Psoas muscle (tissue), 7 donors: ENCODE measurements at regions not wholly inside any gene's neighbourhood (a gene's known extent, or its start where the extent isn't known, plus 50 kb on each side); places are given as distances from the start of the nearest gene placed in this dataset.

Experiments
- ATAC-seq, 4 donors: fragments of 200-7000 bp; cut with Tn5 transposase; one replicate each; pipeline ENCODE4 v1.9.1; 2020; ENCODE audit warnings: moderate library complexity in 3 of 4, mild to moderate bottlenecking in 2 of 4
- DNase-seq, 2 donors: peaks; one replicate each; pipeline ENCODE4 v3.0.0-alpha.2; 2020
- H3K27ac ChIP-seq: fragments of 200-600 bp; one replicate; pipeline ENCODE4 v1.8.0; 2022
- H3K27me3 ChIP-seq, 3 donors: fragments of 200-600 bp in 1 of 3; one replicate each; pipeline versions ENCODE4 v1.6.1 to v1.8.0; 2013 to 2022; ENCODE audit warnings: low read length in 2 of 3, mild to moderate bottlenecking in 2 of 3, moderate library complexity in 1 of 3; ENCODE audit not compliant: insufficient read depth in 3 of 3
- H3K36me3 ChIP-seq, 2 donors: fragments of 200-600 bp in 1 of 2; one replicate each; pipeline versions ENCODE4 v1.6.1 to v1.8.0; 2013 to 2022; ENCODE audit warnings: low read depth in 1 of 2, mild to moderate bottlenecking in 1 of 2, moderate library complexity in 1 of 2; ENCODE audit not compliant: insufficient read depth in 1 of 2
- H3K4me1 ChIP-seq: fragments of 200-600 bp; one replicate; pipeline ENCODE4 v1.8.0; 2022
- H3K4me3 ChIP-seq: fragments of 200-600 bp; one replicate; pipeline ENCODE4 v1.8.0; 2022; ENCODE audit warnings: mild to moderate bottlenecking
- H3K9me3 ChIP-seq: fragments of 200-600 bp; one replicate; pipeline ENCODE4 v1.8.0; 2022
- CTCF ChIP-seq: fragments of 200-600 bp; IDR thresholded peaks from one replicate; pipeline ENCODE4 v1.8.0; 2022; ENCODE audit warnings: antibody characterized with exemption
- WGBS, 3 donors: extraction: QIAGEN DNeasy Blood & Tissue Kit; methylation state at CpG; one replicate each; pipeline versions ENCODE4 v1.1.6 to v1.1.7; 2013; 5-methylcytosine and 5-hydroxymethylcytosine counted together
- intact Hi-C, 2 donors: fragments of 100-400 bp; cut with DNase I; formaldehyde crosslinking; loops; one replicate each; pipeline versions ENCODE4 v1.11.0 to v1.14.2; 2022
- donor health status: healthy with polysubstance abuse.
- donor health status: DM: no; HTN: no; CAD: no; lungs with moderate emphysema.
- donor health status: Bipolar disorder and iron deficiency.
- donor health status: healthy.
- donor health status: DM: yes; HTN: yes; CAD: no.
- donor health status: DM: no; HTN: no; CAD: no.
- donor health status: DM: yes; HTN: yes; CAD: no.

- no peak overlapping the region for H3K27ac ChIP-seq
- no peak overlapping the region for H3K4me3 ChIP-seq
- intact Hi-C loops: no loop called here
- ATAC-seq (no peak), DNase-seq (no peak)
- 50 to 57% (median 55%) methylated on average over 5 of the region's 5 CpGs for WGBS, 3 donors
- no peaks in the 10 kb centered on the region for H3K36me3 ChIP-seq
- TF ChIP-seq CTCF: no peak
- no peaks in the 10 kb centered on the region for H3K4me1 ChIP-seq
- H3K27me3 ChIP-seq: peaks cover 0 to 32% (median 3%) of the 10 kb centered on the region in 3 donors
- H3K9me3 ChIP-seq: no peaks in the 10 kb centered on the region
These were observed 132.2 kb upstream of the NECTIN1 start for GRCh38 chr11:119861160-119861559.

- Histone ChIP-seq H3K4me3 (no peak overlapping the region), H3K27me3 (peaks cover 0 to 32% (median 3%) of the 10 kb centered on the region in 3 donors), H3K36me3 (no peaks in the 10 kb centered on the region), H3K27ac (no peak overlapping the region), H3K9me3 (no peaks in the 10 kb centered on the region), H3K4me1 (no peaks in the 10 kb centered on the region)
- no peak for DNase-seq
- 82 to 92% (median 89%) methylated on average over 5 of the region's 5 CpGs for WGBS, 3 donors
- intact Hi-C loops: no loop called here
- no peak for TF ChIP-seq CTCF
- no peak for ATAC-seq
These were observed 131.6 kb upstream of the NECTIN1 start for GRCh38 chr11:119860561-119861094.

- TF ChIP-seq CTCF: no peak
- Histone ChIP-seq H3K4me3 (no peak overlapping the region), H3K27me3 (peaks cover 0 to 32% (median 3%) of the 10 kb centered on the region in 3 donors), H3K27ac (no peak overlapping the region), H3K9me3 (no peaks in the 10 kb centered on the region), H3K36me3 (no peaks in the 10 kb centered on the region), H3K4me1 (no peaks in the 10 kb centered on the region)
- ATAC-seq (no peak), DNase-seq (no peak)
- intact Hi-C loops: no loop called here
- 83 to 89% (median 89%) methylated on average over 4 of the region's 4 CpGs for WGBS, 3 donors
These were observed 130.7 kb upstream of the NECTIN1 start for GRCh38 chr11:119859684-119860083.

GRCh38 chr11:119858288-119858687 is 129.3 kb upstream of the NECTIN1 start:
- no peaks in the 10 kb centered on the region for H3K36me3 ChIP-seq
- intact Hi-C loops: no loop called here
- 69 to 80% (median 77%) methylated on average over 12 of the region's 12 CpGs for WGBS, 3 donors
- peaks cover 0 to 24% (median 3%) of the 10 kb centered on the region in 3 donors for H3K27me3 ChIP-seq
- DNase-seq (no peak), ATAC-seq (no peak)
- H3K27ac ChIP-seq: no peak overlapping the region
- TF ChIP-seq CTCF: no peak
- H3K4me3 ChIP-seq: no peak overlapping the region
- no peaks in the 10 kb centered on the region for H3K4me1 ChIP-seq
- no peaks in the 10 kb centered on the region for H3K9me3 ChIP-seq
